ENCODE measurements at regions not wholly inside any gene's neighbourhood (a gene's known extent, or its start where the extent isn't known, plus 50 kb on each side); places are given as distances from the start of the nearest gene placed in this dataset.

DNA sequence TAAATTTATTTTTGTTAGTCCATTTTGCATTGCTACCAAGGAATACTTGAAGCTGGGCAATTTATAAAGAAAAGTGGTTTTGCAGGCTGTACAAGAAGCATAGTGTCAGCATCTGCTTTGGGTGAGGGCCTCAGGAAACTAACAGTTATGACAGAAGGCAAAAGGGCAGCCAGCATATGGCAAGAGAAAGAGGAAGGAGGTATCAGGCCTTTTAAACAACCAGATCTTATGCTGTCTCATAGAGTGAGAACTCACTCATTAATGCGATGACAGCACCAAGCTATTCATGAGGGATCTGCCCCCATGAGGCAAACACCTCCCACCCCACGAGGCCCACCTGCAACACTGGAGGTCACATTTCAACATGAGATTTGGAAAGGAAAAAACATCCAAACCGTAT, 898.4 kb downstream of the KCNT2 start:
- Histone ChIP-seq H3K27me3 (ENCODE audit: control insufficient read depth in 2 of 2, insufficient read depth in 2 of 2, low read length in 2 of 2) (no peaks in the 10 kb centered on the region), H3K9me1 (replicated peaks; ENCODE audit: control insufficient read depth, extremely low read depth, insufficient read depth, low read length) (no peaks in the 10 kb centered on the region), H3K27ac (ENCODE audit: insufficient read depth, low read depth, low read length) (no peak overlapping the region), H3K9me3 (replicated peaks; ENCODE audit: control insufficient read depth, insufficient read depth, low read length) (no peaks in the 10 kb centered on the region), H2AFZ (ENCODE audit: low read depth, low read length) (no peak overlapping the region), H3K4me1 (ENCODE audit: control insufficient read depth, extremely low read depth, insufficient read depth, low read length) (no peaks in the 10 kb centered on the region), H3K79me2 (ENCODE audit: control insufficient read depth, insufficient read depth, low read length) (no peaks in the 10 kb centered on the region), H3K4me2 (ENCODE audit: insufficient read depth, low read length) (no peak overlapping the region), H4K20me1 (replicated peaks; ENCODE audit: control insufficient read depth, extremely low read depth, insufficient read depth, low read length) (no peaks in the 10 kb centered on the region), H3K36me3 (ENCODE audit: control insufficient read depth in 2 of 2, extremely low read depth in 1 of 2, insufficient read depth in 2 of 2, low read length in 2 of 2) (no peaks in the 10 kb centered on the region), H3K4me3 (replicated peaks in 1 of 3; ENCODE audit: insufficient read depth in 1 of 3, low read depth in 1 of 3, low read length in 3 of 3) (no peak overlapping the region), H3K9ac (replicated peaks; ENCODE audit: extremely low read depth, insufficient read depth, low read length) (no peak overlapping the region)
- dilution Hi-C loops (cut with MboI; ENCODE audit: extremely low pct_ligation_motif_present, low sequenced_read_pairs) (no loop called here), intact Hi-C loops (cut with micrococcal nuclease) (no loop called here)
- DNase-seq (ENCODE audit: low read depth, low spot score) (no peak), FAIRE-seq (no peak)
- ChIA-PET CTCF (no interaction called here), POLR2A (no interaction called here)
- TF ChIP-seq EZH2 (IDR thresholded peaks at IDR 0.05; ENCODE audit: borderline replicate concordance, low read depth, low read length, severe bottlenecking) (no peak), GATA2 (IDR thresholded peaks at IDR 0.05; ENCODE audit: insufficient read depth, insufficient read length, low read depth, low read length) (no peak), JUN (IDR thresholded peaks at IDR 0.05; ENCODE audit: borderline replicate concordance, insufficient read depth, insufficient read length, low read depth) (no peak), MYC (IDR thresholded peaks at IDR 0.05; ENCODE audit: low read depth, low read length) (no peak)
- BruUV-seq (replicated peaks): no TSS peak

DNA sequence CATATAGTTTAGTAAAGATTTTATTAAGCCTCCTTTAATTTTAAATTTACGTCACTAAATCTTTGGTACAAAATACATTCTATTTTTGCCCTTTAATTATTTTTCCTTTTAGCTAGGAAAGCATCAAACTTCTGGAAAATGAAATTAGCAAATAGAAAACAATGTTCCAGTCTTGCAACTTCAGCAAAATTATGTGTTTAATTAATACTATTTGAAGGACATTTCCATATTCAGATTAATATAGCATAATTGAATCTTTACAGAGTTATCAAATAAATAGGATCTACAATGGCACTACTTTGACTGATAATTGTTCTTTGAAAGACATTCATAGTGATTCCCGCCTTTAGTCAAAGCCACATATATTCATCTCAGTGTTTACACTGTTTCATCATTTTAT, 904.2 kb downstream of the KCNT2 start:
- no TSS peak for BruUV-seq (replicated peaks)
- dilution Hi-C loops (cut with MboI; ENCODE audit: extremely low pct_ligation_motif_present, low sequenced_read_pairs): no loop called here
- H4K20me1 ChIP-seq (replicated peaks; ENCODE audit: control insufficient read depth, extremely low read depth, insufficient read depth, low read length): no peaks in the 10 kb centered on the region
- no peaks in the 10 kb centered on the region for H3K36me3 ChIP-seq (ENCODE audit: control insufficient read depth in 2 of 2, extremely low read depth in 1 of 2, insufficient read depth in 2 of 2, low read length in 2 of 2)
- POLR2A ChIA-PET: no interaction called here
- no peaks in the 10 kb centered on the region for H3K9me3 ChIP-seq (replicated peaks; ENCODE audit: control insufficient read depth, insufficient read depth, low read length)
- H3K27me3 ChIP-seq (ENCODE audit: control insufficient read depth in 2 of 2, insufficient read depth in 2 of 2, low read length in 2 of 2): no peaks in the 10 kb centered on the region
- CTCF ChIA-PET: no interaction called here
- H3K9ac ChIP-seq (replicated peaks; ENCODE audit: extremely low read depth, insufficient read depth, low read length): no peak overlapping the region
- H3K27ac ChIP-seq (ENCODE audit: insufficient read depth, low read depth, low read length): no peak overlapping the region
- no peaks in the 10 kb centered on the region for H3K79me2 ChIP-seq (ENCODE audit: control insufficient read depth, insufficient read depth, low read length)
- TF ChIP-seq FOS (IDR thresholded peaks at IDR 0.05; ENCODE audit: borderline replicate concordance, insufficient read depth, low read length) (no peak), POLR2A (IDR thresholded peaks at IDR 0.05; ENCODE audit: low read depth, low read length) (no peak), JUN (IDR thresholded peaks at IDR 0.05; ENCODE audit: borderline replicate concordance, insufficient read depth, insufficient read length, low read depth) (no peak), EZH2 (IDR thresholded peaks at IDR 0.05; ENCODE audit: borderline replicate concordance, low read depth, low read length, severe bottlenecking) (no peak), POLR2AphosphoS5 (IDR thresholded peaks at IDR 0.05; ENCODE audit: insufficient read depth, low read depth, low read length) (no peak), MYC (IDR thresholded peaks at IDR 0.05; ENCODE audit: low read depth, low read length) (no peak), GATA2 (IDR thresholded peaks at IDR 0.05; ENCODE audit: insufficient read depth, insufficient read length, low read depth, low read length) (no peak)
- TF ChIP-seq, protein P1, sequence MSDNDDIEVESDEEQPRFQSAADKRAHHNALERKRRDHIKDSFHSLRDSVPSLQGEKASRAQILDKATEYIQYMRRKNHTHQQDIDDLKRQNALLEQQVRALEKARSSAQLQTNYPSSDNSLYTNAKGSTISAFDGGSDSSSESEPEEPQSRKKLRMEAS (IDR thresholded peaks at IDR 0.05; ENCODE audit: insufficient read depth, insufficient read length): no peak
- TF ChIP-seq, protein P2, sequence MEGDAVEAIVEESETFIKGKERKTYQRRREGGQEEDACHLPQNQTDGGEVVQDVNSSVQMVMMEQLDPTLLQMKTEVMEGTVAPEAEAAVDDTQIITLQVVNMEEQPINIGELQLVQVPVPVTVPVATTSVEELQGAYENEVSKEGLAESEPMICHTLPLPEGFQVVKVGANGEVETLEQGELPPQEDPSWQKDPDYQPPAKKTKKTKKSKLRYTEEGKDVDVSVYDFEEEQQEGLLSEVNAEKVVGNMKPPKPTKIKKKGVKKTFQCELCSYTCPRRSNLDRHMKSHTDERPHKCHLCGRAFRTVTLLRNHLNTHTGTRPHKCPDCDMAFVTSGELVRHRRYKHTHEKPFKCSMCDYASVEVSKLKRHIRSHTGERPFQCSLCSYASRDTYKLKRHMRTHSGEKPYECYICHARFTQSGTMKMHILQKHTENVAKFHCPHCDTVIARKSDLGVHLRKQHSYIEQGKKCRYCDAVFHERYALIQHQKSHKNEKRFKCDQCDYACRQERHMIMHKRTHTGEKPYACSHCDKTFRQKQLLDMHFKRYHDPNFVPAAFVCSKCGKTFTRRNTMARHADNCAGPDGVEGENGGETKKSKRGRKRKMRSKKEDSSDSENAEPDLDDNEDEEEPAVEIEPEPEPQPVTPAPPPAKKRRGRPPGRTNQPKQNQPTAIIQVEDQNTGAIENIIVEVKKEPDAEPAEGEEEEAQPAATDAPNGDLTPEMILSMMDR (IDR thresholded peaks at IDR 0.05; ENCODE audit: extremely low read depth in 1 of 2, insufficient read depth in 1 of 2, low read depth in 1 of 2, low read length in 2 of 2): no peak
- no peaks in the 10 kb centered on the region for H3K9me1 ChIP-seq (replicated peaks; ENCODE audit: control insufficient read depth, extremely low read depth, insufficient read depth, low read length)
- H2AFZ ChIP-seq (ENCODE audit: low read depth, low read length): no peak overlapping the region
- no peak overlapping the region for H3K4me3 ChIP-seq (replicated peaks in 1 of 3; ENCODE audit: insufficient read depth in 1 of 3, low read depth in 1 of 3, low read length in 3 of 3)
- H3K4me1 ChIP-seq (ENCODE audit: control insufficient read depth, extremely low read depth, insufficient read depth, low read length): no peaks in the 10 kb centered on the region
- intact Hi-C loops (cut with micrococcal nuclease): no loop called here
- FAIRE-seq: no peak
- no peak overlapping the region for H3K4me2 ChIP-seq (ENCODE audit: insufficient read depth, low read length)
- DNase-seq (ENCODE audit: low read depth, low spot score): no peak
